Ascending aorta (tissue), 2 donors: ENCODE measurements at regions not wholly inside any gene's neighbourhood (a gene's known extent, or its start where the extent isn't known, plus 50 kb on each side); places are given as distances from the start of the nearest gene placed in this dataset.

Experiments used
- DNase-seq, 2 donors: peaks; one replicate each; pipeline ENCODE4 v3.0.0-alpha.2; 2019; ENCODE audit warnings: low spot score in 2 of 2
- H3K27ac ChIP-seq, 2 donors: fragments of 200-600 bp; sonication (generic); one replicate each; pipeline ENCODE4 v1.5.1; 2016 to 2017; ENCODE audit warnings: mild to moderate bottlenecking in 1 of 2
- H3K27me3 ChIP-seq: fragments of 200-600 bp; sonication (generic); one replicate; pipeline ENCODE4 v1.5.1; 2017
- H3K36me3 ChIP-seq, 2 donors: fragments of 200-600 bp; sonication (generic); one replicate each; pipeline ENCODE4 v1.5.1; 2016
- H3K4me1 ChIP-seq, 2 donors: fragments of 200-600 bp; sonication (generic); one replicate each; pipeline ENCODE4 v1.5.1; 2016 to 2017; ENCODE audit warnings: mild to moderate bottlenecking in 1 of 2
- H3K4me3 ChIP-seq, 2 donors: fragments of 200-600 bp; sonication (generic); one replicate each; pipeline ENCODE4 v1.5.1; 2016 to 2017; ENCODE audit warnings: mild to moderate bottlenecking in 1 of 2
- H3K9me3 ChIP-seq, 2 donors: fragments of 200-600 bp; sonication (generic); one replicate each; pipeline ENCODE4 v1.5.1; 2016
- intact Hi-C: fragments of 100-400 bp; cut with DNase I; formaldehyde crosslinking; loops from one replicate; pipeline ENCODE4 v1.15.1; 2023
- TF ChIP-seq, protein P1 (sequence below), 3 experiments: fragments of 200-600 bp in 2 of 3; fragments of 450-650 bp in 1 of 3; sonication (generic) in 2 of 3; IDR thresholded peaks; one replicate each; pipeline ENCODE4 v1.5.1; 2016 to 2019; ENCODE audit warnings: antibody characterized with exemption in 3 of 3, mild to moderate bottlenecking in 1 of 3, moderate library complexity in 1 of 3

DNA sequence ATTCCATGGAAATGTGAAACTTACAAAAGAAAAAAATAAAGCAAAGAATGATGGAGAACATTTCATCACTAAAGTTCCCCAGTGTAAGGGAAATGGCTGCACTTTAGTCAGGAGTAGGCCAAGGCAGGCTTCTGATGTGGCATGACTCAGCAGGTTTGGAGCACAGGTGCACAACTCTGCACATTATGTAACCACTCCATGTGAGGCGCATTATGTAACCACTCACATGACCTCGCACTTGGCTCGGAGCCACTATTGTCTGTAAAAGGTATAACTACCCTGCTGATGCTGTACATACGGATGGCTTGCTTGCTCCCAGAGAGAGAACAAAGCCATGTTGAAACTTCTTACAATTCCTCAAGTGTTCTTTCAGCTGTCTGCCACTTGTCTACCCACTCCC is 727.6 kb downstream of the TRAM1L1 start:
- Histone ChIP-seq H3K27me3 (no peaks in the 10 kb centered on the region), H3K4me1 (no peaks in the 10 kb centered on the region), H3K9me3 (no peaks in the 10 kb centered on the region), H3K36me3 (no peaks in the 10 kb centered on the region), H3K27ac (no peak overlapping the region), H3K4me3 (no peak overlapping the region)
- no peak for DNase-seq
- TF ChIP-seq, protein P1, sequence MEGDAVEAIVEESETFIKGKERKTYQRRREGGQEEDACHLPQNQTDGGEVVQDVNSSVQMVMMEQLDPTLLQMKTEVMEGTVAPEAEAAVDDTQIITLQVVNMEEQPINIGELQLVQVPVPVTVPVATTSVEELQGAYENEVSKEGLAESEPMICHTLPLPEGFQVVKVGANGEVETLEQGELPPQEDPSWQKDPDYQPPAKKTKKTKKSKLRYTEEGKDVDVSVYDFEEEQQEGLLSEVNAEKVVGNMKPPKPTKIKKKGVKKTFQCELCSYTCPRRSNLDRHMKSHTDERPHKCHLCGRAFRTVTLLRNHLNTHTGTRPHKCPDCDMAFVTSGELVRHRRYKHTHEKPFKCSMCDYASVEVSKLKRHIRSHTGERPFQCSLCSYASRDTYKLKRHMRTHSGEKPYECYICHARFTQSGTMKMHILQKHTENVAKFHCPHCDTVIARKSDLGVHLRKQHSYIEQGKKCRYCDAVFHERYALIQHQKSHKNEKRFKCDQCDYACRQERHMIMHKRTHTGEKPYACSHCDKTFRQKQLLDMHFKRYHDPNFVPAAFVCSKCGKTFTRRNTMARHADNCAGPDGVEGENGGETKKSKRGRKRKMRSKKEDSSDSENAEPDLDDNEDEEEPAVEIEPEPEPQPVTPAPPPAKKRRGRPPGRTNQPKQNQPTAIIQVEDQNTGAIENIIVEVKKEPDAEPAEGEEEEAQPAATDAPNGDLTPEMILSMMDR (IDR thresholded peaks at IDR 0.05) = no peak
- intact Hi-C loops = no loop called here

DNA sequence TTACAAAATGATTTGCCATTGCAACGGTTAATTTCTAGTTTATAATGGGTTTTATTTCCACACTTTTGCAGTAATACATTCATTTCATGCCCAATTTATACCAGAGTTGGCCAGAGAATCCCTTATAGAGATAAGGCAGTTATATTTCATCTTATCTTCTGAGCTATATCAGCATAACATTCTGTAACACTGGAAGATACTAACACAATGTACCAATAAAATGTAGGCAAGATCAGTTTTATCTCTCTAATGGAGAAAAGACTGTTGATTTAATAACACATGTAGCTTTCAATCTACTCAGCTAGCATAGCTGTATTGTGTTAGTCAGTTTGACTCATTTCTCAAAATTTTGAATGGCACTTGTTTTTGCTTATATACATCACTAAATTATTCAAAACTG is 738.6 kb downstream of the TRAM1L1 start:
- no peaks in the 10 kb centered on the region for H3K4me1 ChIP-seq
- no peak overlapping the region for H3K4me3 ChIP-seq
- TF ChIP-seq, protein P1 (IDR thresholded peaks at IDR 0.05) = no peak
- H3K9me3 ChIP-seq = no peaks in the 10 kb centered on the region
- intact Hi-C loops = no loop called here
- DNase-seq = no peak
- no peaks in the 10 kb centered on the region for H3K36me3 ChIP-seq
- H3K27ac ChIP-seq = no peak overlapping the region
- no peaks in the 10 kb centered on the region for H3K27me3 ChIP-seq

DNA sequence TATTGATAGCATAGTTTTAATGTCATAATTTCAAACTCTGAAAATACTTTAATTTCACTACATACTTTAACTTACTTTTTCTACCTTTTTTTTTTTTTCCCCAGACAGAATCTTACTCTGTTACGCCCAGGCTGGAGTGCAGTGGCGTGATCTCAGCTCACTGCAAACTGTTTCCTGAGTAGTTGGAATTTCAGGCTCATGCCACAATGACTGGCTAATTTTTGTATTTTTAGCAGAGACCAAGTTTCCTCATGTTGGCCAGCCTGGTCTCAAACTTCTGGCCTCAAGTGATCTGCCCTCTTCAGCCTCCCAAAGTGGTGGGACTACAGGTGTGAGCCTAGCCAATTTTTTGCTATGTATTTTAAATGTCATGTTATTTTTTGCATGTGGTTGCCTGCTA is 741.6 kb downstream of the TRAM1L1 start:
- Histone ChIP-seq H3K9me3 (no peaks in the 10 kb centered on the region), H3K27me3 (no peaks in the 10 kb centered on the region), H3K27ac (no peak overlapping the region), H3K36me3 (no peaks in the 10 kb centered on the region), H3K4me1 (no peaks in the 10 kb centered on the region), H3K4me3 (no peak overlapping the region)
- DNase-seq = no peak
- intact Hi-C loops = no loop called here
- TF ChIP-seq, protein P1 (IDR thresholded peaks at IDR 0.05) = no peak

DNA sequence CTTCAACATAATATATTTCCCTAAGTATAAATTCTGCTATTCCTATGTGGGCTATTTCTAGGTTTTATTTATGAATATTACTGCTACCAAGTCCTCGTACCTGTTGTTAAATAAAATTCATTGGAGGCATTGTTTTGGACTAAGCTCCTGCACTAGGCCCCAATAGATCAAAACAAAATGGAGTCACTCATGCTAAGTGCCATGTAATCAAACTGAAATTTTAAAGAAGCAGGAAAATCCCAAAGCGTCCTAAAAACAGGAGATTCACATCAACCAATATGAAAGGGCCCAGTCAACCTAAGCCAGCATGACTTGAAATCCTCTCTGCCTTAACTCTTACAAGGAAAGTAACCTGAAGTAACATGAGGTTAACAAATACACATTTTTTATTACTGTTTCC is 743.2 kb downstream of the TRAM1L1 start:
- H3K4me1 ChIP-seq = no peaks in the 10 kb centered on the region
- DNase-seq = no peak
- intact Hi-C loops = no loop called here
- H3K27ac ChIP-seq = no peak overlapping the region
- no peaks in the 10 kb centered on the region for H3K36me3 ChIP-seq
- no peaks in the 10 kb centered on the region for H3K9me3 ChIP-seq
- H3K27me3 ChIP-seq = no peaks in the 10 kb centered on the region
- TF ChIP-seq, protein P1 (IDR thresholded peaks at IDR 0.05) = no peak
- H3K4me3 ChIP-seq = no peak overlapping the region

DNA sequence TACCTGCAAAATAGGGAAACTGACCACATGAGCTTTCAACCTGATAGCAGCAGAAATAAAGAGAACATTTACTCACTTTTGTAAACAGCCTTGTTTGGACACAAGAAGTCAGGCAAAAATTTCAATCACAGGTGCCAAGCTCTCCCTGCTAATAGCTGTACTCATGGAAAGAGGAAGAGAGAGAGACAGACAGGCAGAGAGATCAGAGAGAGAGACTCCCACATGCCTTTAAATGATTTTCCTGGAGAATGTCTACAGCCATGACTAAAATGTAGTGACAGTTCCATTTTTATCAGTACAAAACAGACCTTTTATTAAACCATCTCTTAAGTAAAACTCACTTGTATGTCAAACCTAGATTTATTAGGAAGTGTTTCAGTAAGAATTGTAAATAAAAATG is 752.9 kb downstream of the TRAM1L1 start:
- Histone ChIP-seq H3K36me3 (no peaks in the 10 kb centered on the region), H3K27me3 (no peaks in the 10 kb centered on the region), H3K4me1 (no peaks in the 10 kb centered on the region), H3K4me3 (no peak overlapping the region), H3K9me3 (no peaks in the 10 kb centered on the region), H3K27ac (no peak overlapping the region)
- intact Hi-C loops = no loop called here
- no peak for DNase-seq
- TF ChIP-seq, protein P1 (IDR thresholded peaks at IDR 0.05) = no peak

DNA sequence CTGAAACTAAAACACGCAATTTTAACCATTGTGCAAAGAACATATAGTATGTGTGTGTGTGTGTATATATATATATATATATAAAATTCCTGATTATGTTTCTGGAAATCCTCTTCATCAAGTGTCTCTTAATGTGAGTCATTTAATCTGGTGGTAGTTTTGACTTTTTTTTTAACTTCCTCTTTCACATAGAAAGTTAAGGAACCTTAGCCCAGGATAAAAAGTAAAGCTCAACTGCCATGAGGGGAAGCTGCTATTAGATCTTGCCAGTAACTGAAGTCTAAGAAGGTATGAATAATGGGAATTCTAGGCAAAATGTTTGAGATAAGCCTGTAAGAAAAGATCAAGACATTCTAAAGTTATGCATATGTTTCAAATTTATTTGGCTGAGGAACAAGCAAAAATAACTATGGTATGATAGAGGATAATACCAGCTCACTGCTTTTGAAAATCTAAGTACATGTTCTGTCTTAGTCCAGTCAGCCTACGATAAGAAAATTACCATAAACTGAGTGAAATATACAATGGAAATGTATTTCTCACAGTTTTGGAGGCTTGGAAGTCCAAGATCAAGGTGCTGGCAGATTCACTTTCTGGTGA is 757.0 kb downstream of the TRAM1L1 start:
- intact Hi-C loops = no loop called here
- Histone ChIP-seq H3K36me3 (no peaks in the 10 kb centered on the region), H3K27ac (no peak overlapping the region), H3K4me1 (no peaks in the 10 kb centered on the region), H3K4me3 (no peak overlapping the region), H3K9me3 (no peaks in the 10 kb centered on the region), H3K27me3 (no peaks in the 10 kb centered on the region)
- TF ChIP-seq, protein P1 (IDR thresholded peaks at IDR 0.05) = no peak
- no peak for DNase-seq
